Nucleus accumbens (tissue), 56 donors: ENCODE measurements at regions not wholly inside any gene's neighbourhood (a gene's known extent, or its start where the extent isn't known, plus 50 kb on each side); places are given as distances from the start of the nearest gene placed in this dataset.

Experiments
- DNase-seq, 56 donors: peaks; one replicate each; lab custom pipeline; 2025; lab: John Stamatoyannopoulos, UW

DNA sequence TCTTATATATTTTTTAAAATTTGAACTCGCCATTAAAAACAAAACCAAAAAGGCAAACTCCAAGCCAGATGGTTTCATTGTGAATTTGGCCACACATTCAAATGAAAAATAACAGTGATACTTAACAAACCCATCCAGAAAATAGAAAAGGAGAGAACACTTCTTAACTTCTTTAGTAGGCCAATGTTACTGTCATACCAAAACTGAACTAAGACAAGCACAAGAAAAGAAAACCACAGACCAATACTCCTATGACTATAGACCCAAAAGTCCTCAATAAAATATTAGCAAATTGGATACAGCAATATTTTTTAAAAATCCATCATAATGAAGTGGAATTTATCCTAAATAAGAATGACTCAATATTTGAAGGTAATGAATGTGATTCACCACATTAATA, 73.5 kb upstream of the ALDH1A3 start:
- DNase-seq, result no peak

DNA sequence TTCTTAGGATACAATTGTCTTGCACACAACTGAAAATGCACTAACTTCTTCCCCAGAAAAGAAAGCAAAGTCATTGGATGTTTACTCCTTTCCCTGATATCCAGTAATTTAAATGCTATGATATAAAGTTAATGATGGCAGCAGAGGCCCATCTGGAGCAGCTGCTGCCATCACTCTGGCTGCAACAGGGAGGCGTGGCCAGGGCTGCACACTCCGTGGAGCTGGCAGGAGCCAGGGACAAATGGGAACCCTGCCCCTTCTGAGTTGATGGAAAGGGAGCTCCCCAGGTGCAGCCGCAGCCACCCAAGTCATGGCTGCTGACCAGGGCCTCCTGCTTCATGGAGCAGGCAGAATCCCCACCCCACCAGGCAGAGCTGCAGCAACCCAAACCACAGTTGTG, 72.6 kb upstream of the ALDH1A3 start:
- DNase-seq, result no peak

DNA sequence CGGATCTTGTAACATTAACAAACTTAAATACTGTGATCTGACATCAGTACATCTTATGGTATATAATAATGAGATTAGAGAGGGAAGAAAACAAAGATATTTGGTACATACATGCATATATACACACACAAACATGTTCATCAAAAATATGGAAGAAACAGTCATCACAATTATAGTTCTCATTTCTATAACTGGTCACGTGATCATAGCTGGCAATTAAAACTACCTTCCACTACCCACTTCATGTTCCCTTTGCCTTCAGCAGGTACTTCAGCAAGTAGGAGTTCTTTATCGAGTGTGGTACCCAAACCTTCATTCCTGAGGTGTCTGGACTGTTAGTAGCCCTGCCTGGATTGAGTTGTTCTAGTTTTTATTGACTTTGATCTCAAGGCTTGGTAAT, 70.9 kb upstream of the ALDH1A3 start:
- no peak for DNase-seq

DNA sequence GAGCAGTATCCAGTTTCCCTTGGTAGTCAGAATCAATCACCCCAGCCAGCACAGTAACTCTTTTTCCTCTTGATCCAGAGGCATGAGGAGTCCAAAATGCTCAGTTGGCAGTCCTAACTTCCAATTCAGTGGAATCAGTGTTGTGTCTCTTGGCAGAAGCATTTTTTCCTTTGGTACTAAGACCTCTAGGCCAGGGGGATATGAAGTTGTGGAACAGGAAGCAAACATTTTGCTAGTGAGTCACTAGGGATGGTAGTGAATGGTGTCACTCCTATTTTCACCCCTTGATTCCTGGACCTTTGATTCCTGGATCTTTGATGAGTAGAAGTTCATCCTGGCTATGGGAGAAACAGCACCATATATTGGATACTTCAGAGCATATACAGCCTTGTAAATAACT, 70.5 kb upstream of the ALDH1A3 start:
- no peak for DNase-seq

DNA sequence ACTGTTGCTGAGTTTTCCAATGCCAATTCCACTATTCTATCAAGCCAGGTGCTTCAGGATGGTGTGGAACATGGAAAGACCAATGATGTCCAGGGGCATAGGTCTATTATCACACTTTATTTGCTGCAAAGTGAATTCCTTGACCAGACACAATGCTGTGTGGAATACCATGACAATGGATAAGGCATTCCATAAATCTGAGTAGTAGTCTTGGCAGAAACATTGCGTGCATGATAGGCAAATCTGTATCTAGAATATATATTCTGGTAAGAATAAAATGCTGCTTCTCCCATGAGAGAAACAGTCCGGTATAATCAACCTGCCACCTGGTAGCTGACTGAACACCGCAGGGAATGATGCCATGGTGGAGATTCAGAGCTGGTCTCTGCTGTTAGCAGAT, 70.0 kb upstream of the ALDH1A3 start:
- DNase-seq, result no peak

DNA sequence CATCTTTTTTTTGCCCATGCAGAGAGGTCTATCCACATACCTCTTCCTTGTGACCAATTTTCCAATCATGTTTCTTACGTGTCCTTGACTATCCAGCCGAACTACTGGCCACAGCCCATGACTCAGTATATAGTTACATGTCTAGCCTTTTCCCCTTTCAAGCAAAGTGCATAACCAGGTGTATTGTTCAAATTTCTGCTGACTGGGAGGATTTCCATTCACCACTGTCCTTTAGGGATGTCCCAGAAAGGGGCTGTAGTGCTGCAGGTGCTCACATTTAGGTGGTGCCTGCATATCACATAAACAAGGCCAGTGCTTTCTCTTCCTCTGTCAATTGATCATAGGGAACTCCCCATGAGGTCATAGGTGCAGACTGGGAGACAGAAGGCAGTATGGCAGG, 69.4 kb upstream of the ALDH1A3 start:
- no peak for DNase-seq

DNA sequence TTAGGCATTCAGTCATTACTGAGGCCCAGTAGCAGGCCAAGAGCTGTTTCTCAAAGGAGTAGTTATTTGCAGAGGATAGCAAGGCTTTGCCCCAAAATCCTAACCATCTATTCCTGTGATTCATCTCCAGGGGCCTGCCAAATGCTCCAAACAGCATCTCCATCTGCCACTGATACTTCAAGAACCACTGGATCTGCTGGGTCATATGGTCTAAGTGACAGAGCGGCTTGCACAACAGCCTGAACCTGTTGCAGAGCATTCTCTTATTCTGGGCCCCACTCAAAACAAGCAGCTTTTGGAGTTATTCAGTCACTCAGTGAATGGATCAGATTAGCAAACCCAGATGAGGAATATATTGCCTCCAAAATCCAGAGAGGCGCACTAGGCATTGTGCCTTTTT, 68.8 kb upstream of the ALDH1A3 start:
- no peak for DNase-seq

DNA sequence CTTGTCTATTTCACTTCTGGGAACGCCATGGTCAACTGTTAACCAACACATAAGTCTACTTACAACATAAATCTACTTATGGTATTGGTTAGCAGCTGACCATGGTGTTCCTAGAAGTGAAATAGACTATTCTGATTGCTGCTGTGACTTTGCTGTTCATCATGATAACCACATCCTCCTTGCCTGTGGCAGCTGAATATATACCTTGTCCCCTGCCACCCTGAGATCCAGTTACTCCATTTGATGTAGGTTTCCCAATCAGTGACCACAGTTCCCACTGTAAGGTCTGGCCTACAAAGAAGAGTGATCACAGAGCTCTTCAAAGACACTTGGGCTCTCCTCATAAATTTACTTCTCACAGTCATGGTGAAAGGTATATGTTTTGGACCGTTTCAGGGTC, 66.8 kb upstream of the ALDH1A3 start:
- no peak for DNase-seq

DNA sequence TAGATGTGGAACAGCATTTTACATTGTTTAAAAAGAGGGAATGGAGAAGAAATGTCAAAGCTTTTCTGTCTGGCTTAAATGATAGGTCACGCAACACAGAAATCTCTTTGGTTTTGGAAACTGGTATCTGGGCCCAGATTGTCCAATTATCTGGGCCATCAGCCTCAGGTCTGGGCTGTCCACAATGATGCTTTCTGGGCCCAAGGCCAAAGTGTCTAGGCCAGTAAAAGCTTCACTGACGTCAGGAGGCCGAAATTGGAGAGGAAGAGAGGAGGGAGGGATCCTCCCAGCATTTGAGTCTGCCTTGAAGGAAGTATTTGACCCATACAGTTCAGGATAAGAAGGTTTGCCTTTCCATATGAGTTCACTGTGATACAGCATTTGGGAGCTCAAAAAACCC, 60.7 kb upstream of the ALDH1A3 start:
- peak in 1 of 56 donors; percentile 7 for DNase-seq

DNA sequence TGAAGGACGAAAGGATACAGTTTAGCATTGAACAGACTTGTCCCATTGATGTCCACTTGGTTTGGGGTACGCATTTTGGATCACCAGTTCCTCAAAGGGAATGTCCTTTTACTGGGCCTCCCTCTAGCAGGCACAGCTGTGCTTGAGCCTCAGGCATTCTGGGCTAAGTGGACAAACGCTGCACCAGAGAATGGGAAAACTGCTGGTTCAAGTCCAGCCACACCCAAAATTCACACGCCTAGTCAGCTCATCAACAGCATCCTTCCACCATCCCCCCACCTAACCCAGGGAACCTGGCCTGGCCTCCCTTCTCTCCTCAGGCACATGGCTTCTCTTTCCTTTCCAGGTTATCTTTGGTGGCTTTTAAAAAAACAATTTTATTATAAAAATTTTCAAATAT, 59.1 kb upstream of the ALDH1A3 start:
- DNase-seq, result no peak

DNA sequence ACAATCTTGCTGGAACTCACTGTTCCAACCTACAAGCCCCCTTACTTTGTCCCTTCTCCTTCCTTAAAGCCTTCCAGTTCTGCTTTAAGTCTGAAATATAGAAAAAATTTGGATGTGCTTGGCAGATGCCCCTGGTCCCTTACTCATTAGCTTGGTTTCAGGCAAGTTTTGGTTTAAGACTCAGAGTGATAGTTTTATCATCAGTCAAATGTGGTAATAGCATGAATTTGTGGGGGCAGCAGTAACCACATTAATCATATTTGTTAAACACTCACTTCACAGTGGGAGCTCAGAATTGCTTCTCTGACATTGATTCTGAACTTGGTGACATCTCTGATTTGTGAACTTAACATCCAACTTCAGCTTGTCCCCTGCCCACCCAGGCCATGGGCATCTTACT, 58.3 kb upstream of the ALDH1A3 start:
- DNase-seq, result no peak

DNA sequence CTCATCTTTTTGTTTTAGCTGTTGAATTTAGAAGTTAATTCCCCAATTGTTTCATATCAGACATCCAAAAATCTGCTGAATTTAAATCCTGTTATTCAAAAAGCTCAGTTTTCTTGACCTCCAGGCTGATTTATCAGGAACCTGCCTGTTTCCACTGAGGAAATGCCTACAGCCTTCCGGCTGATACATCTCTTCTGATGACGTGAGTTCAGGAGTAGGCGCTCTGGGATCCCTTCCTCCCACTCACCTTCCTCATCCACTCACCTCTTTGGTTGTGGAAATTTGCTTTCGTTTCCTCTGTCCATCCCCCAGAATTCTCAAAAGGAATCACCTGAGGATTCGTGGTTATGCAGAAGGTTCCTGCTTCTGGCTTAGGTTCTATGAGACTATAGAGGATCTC, 55.4 kb upstream of the ALDH1A3 start:
- DNase-seq, result no peak

DNA sequence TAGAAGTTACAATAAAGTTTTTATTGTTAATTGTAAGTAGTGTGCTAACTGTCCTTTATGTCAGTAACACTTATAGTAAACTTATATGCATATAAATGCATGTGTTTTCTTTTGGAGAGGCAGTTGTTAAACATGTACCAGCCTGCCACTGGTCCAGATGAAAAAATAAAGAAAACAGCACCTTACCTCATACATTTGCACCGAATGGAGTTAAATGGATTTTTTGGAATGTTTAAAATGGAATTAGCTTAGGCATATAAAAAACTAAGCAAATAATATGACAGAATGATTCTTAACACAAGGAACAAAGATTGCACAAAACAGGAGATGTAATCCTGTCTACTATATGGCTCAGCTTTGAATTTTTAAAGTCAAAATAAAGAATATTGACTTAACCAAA, 50.2 kb upstream of the ALDH1A3 start:
- DNase-seq, result no peak
